ENCODE measurements at regions not wholly inside any gene's neighbourhood (a gene's known extent, or its start where the extent isn't known, plus 50 kb on each side); places are given as distances from the start of the nearest gene placed in this dataset.

- no peak for TF ChIP-seq EP300 (IDR thresholded peaks at IDR 0.05)
- no peak for TF ChIP-seq POLR2A (IDR thresholded peaks at IDR 0.05)
- no peak for TF ChIP-seq CTCF (IDR thresholded peaks at IDR 0.05)
- no peak for TF ChIP-seq POLR2AphosphoS5 (IDR thresholded peaks at IDR 0.05)
- 15 to 55% methylated on average over 9 of the region's 9 CpGs for WGBS, 2 donors
These were observed 1628.2 kb upstream of the ADGRL3 start for GRCh38 chr4:59571805-59572430.

GRCh38 chr4:59583845-59584568 is 1616.1 kb upstream of the ADGRL3 start:
- DNase-seq, result no peak
- intact Hi-C loops (cut with DNase I), result no loop called here
- Histone ChIP-seq H3K27me3 (no peaks in the 10 kb centered on the region), H3K4me1 (no peaks in the 10 kb centered on the region), H3K27ac (no peak overlapping the region), H3K9me3 (no peaks in the 10 kb centered on the region), H3K36me3 (no peaks in the 10 kb centered on the region), H3K4me3 (no peak overlapping the region)
- 79 to 82% methylated on average over 10 of the region's 10 CpGs for WGBS, 2 donors
- TF ChIP-seq POLR2AphosphoS5 (IDR thresholded peaks at IDR 0.05) (no peak), EP300 (IDR thresholded peaks at IDR 0.05) (no peak), CTCF (IDR thresholded peaks at IDR 0.05) (no peak), POLR2A (IDR thresholded peaks at IDR 0.05) (no peak)

More at GRCh38 chr4:59571805-59572430, 1628.2 kb upstream of the ADGRL3 start:
- no peak for DNase-seq
- H3K27me3 ChIP-seq, result no peaks in the 10 kb centered on the region
- H3K9me3 ChIP-seq, result no peaks in the 10 kb centered on the region
- H3K4me1 ChIP-seq, result no peaks in the 10 kb centered on the region
- no peaks in the 10 kb centered on the region for H3K36me3 ChIP-seq
- no peak overlapping the region for H3K4me3 ChIP-seq
- no peak overlapping the region for H3K27ac ChIP-seq
- intact Hi-C loops (cut with DNase I), result no loop called here

- Histone ChIP-seq H3K4me1 (no peaks in the 10 kb centered on the region), H3K27me3 (no peaks in the 10 kb centered on the region), H3K27ac (no peak overlapping the region), H3K36me3 (no peaks in the 10 kb centered on the region), H3K9me3 (no peaks in the 10 kb centered on the region), H3K4me3 (no peak overlapping the region)
- no peak for DNase-seq
- intact Hi-C loops (cut with DNase I), result no loop called here
- TF ChIP-seq CTCF (IDR thresholded peaks at IDR 0.05) (no peak), POLR2A (IDR thresholded peaks at IDR 0.05) (no peak), POLR2AphosphoS5 (IDR thresholded peaks at IDR 0.05) (no peak), EP300 (IDR thresholded peaks at IDR 0.05) (no peak)
- 41 to 55% methylated on average over 3 of the region's 3 CpGs for WGBS, 2 donors
These were observed 1602.4 kb upstream of the ADGRL3 start for GRCh38 chr4:59597536-59598329.

GRCh38 chr4:59598330-59598618 is 1601.9 kb upstream of the ADGRL3 start:
- Histone ChIP-seq H3K27me3 (no peaks in the 10 kb centered on the region), H3K4me1 (no peaks in the 10 kb centered on the region), H3K36me3 (no peaks in the 10 kb centered on the region), H3K9me3 (no peaks in the 10 kb centered on the region), H3K4me3 (no peak overlapping the region), H3K27ac (no peak overlapping the region)
- DNase-seq, result no peak
- WGBS, 2 donors, result 44 to 77% methylated on average over 1 of the region's 1 CpG
- TF ChIP-seq CTCF (IDR thresholded peaks at IDR 0.05), result no peak
- TF ChIP-seq POLR2A (IDR thresholded peaks at IDR 0.05), result no peak
- no peak for TF ChIP-seq EP300 (IDR thresholded peaks at IDR 0.05)
- TF ChIP-seq POLR2AphosphoS5 (IDR thresholded peaks at IDR 0.05), result no peak
- intact Hi-C loops (cut with DNase I), result no loop called here

Data from sigmoid colon (tissue), 6 donors.